ENCODE measurements at regions not wholly inside any gene's neighbourhood (a gene's known extent, or its start where the extent isn't known, plus 50 kb on each side); places are given as distances from the start of the nearest gene placed in this dataset.
"Not testable (repeated sequence)": the region's sequence is repeated elsewhere in the genome, so short reads cannot be mapped to it uniquely, and the experiment has no call there.

DNA sequence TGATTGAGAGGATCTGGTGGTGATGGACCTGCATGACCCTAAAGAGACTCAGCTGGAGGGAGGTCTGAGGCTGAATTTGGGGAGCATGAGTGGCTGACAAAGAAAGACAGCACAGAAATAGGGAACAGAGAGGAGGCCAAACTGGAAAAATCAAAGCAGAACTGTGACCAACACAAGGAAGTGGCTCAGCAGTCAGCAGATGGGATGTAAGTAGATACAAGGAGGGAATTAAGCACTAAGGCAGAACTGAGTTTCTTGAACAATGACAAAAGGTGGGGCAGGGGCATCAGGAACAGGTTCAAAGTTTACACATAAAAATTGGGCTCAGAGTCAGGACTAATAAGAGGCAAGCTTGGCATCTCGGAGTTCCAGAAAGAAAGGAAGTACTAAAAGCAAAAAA, 144.3 kb upstream of the KLF3 start:
- DNase-seq (ENCODE audit: low spot score): no peak

DNA sequence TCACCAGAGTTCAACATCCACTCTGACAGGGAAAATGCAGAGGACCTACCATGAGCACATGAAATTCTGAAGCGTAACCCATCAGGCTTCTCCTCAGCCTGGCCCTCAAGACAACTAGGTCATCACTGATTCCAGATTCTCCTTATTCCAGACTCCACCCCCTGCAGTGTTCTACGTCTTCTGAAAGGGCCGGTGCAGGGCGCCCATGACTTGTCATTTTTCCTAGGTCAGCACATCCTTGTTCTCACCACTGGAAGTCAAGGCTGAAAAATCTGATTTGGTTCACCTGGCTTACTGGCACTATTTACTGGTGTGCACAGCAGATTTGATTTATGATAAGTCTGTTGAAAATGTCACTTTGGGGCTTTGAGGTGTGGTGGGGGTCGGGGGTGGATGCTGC, 140.9 kb upstream of the KLF3 start:
- DNase-seq (ENCODE audit: low spot score): no peak

DNA sequence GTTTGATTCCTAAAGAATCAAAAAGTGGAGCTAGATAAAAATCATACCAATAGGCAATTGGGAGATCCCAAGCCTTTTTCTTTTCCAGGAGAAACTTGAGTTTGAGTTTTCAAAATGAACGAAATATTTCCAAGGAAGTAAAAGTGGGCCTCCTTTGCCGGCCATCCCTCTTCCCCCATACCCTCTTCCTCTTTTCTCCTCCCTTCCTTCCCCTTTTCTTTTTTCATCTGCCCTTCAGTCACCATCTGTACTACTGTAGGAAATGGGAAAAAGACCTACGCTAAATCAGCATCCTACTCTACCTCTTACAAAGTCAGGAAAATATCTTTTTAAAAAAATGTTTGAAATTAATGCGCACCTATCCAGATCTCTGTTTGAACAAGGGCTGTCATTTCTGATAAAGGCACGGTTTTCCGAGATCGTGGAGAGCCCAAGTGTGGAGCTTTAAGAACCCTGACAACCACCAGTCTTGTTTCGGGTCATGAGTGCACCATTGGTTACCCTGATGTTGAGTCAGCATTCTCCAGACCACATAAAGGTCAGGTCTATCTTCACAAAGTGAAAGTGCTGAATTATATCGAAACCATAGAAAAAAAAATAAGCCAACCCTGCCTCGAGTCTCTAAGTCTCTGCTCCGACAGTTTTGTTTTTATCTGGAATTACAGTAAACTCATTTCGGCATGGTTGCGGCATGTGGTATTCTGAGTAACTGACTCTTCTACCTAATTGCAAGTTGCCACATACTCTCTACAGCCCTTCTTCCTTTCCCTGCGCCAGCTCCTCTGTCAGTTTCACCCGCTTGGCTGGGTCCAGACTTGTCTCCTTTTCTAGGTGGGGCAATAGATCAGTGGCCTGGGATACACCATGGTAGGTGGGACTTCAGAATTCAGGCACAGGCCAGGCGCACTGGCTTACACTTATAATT, 140.2 kb upstream of the KLF3 start:
- peak; percentile 94 for DNase-seq (ENCODE audit: low spot score)

DNA sequence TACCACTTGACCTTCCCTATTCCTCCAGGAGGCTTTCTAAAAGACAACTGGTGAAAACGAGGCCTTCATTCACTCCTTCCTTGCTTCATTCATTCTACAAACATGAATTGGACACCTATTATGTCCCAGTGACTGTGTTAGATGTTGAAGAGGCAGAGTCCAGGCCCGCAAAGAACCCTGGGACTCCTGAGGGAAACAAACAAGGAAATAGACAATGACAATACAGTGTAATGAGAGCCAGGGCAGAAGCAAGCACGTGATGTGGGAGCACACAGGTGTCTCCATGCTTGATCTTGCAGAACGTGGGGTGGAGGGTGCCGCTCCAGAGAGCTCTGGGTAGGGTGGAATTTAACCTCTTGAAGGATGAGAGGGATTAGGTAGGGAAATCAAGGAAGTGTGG, 137.6 kb upstream of the KLF3 start:
- DNase-seq (ENCODE audit: low spot score): no peak

DNA sequence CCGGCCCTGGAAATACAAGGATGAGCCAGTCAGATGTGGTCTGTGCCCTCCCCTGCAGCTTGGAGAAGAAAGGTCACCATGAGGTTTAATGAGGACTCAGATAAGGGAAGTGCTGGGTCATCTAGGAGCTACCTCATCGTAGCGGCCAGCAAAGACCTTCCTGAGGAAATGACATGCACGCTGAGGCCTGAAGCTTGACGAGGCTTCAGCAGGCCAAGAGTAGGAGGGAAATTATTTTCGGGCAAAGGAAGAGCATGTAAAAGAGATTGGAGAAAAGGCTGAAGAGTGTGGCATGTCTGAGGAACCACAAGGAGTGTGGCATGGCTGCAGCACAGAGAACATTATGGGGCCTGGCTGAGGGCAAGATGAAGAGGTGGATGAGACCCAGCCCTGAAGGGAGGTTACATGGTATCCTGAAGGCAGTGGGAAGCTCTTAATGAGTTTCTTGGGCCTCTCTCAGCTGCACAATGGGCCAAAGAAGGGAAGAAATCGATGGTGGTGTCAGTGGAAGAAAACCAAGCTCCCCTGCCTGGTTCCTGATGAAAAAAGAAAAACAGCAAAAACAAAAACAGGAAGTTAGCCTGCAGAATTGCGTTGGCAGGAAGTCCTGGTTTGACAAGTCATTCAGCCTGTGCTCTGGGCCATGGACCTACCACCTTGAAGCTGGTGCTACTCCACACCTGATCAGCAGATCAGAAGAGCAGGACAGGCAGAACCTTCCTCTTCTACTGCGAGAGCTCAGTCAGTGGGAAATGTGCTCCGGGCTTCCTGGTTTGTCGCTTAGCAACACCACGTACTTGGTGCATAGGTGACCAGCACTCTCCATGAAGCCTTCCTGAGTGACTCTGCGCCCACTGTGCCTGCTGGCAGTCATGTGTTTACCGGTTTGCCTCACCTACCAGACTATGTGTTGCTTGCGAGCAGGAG, 134.5 kb upstream of the KLF3 start:
- peak; percentile 72 for DNase-seq (ENCODE audit: low spot score)

DNA sequence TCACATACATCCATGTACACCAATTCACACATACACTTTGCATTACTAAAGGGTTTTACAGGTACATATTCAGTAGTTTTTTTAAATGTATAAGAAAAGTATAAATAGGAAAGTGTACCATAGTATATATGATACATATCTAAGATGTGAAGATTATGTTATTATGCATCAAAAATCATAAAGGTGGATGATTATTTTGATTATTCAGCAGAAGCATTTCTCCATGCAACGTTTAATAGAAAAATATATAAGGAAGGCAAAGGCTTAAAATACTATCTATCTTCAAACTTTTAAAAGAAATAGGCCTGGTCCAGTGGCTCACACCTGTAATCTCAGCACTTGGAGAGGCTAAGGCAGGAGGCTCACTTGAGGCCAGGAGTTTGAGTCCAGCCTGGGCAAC, 133.5 kb upstream of the KLF3 start:
- DNase-seq (ENCODE audit: low spot score): no peak

DNA sequence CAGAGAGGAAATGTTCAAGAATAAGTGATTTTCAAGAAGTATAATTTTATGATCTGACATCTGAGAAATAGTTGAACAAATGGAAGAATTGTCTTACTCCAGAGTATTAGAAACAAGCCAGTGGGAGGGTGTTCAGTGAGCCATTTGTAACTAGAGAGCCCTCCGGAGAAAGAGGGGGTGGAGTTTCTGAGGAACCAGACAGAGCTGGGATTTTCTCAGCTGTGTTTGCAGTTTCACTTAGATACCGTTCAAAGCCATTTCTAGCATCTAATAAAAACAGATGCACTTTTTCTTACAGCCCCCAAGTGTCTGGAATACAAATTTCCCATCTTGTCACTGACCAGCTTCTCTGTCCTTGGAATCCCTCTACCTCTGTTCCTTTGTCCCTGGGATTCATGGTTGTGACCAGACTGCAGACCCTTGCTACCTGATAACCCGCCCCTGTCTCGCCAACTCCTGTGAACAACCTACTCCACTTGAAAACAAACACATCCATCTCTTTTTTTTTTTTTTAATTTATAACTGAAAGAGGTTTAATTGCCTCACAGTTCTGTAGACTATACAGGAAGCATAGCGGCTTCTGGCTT, 132.8 kb upstream of the KLF3 start:
- no peak for DNase-seq (ENCODE audit: low spot score)

DNA sequence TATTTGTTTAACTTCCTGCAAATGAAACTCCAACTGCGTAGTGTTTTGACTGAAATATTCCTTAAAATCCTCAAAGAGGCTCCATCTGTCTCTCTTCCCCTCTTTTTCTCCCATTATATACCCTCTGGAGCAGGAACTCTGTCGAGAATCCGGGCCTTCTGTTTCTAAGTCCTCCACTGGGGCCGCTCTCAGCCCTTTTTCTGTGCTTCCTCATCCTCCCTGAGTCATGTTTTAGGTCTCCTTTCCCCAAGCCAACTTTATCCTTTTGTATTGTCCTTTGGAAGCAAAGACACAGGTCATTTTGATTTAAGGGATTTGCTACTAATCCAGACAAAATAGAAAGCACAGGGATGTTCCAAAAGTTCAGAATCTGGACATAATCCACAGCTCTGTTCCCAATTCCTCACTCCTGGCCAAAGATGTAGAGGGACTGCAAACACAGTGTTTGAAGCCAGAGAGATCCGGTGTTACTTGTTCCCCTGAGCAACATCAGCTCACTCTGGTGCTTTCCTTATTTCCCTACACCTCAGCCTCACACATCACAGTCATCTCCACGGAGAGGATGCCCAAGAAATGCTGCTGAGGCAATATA, 131.0 kb upstream of the KLF3 start:
- DNase-seq (ENCODE audit: low spot score): no peak

DNA sequence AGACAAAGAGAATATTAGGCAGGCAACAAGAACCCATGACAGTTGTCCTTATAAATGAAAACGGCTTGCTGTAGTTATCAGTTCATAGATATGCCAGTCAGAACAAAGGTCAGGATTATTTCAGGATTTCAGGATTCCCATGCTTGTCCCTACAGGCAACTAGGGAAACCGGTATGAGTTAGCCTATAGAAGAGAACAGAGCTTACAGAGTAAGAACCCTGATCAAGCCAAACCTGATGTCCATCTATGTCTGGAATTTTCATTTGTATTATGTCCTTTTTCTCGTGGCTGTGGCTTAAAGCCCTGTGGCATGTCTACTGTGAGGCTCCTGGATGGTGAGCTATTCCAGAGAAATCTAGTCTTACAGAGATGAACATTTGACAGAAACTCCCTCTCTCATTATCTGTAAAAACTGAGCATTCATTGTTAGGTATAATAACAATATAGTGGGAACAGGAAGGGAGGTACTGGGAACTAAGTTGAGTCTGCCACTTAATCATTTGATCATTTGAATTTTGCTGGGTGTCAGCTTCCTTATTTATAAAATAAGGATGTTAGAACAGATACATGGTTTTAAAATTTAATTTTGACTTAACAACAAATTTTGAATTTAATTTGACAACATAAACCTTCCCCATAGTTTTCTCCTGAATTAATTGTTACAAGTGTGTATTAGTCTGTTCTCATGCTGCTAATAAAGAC, 129.5 kb upstream of the KLF3 start:
- DNase-seq (ENCODE audit: low spot score): no peak

DNA sequence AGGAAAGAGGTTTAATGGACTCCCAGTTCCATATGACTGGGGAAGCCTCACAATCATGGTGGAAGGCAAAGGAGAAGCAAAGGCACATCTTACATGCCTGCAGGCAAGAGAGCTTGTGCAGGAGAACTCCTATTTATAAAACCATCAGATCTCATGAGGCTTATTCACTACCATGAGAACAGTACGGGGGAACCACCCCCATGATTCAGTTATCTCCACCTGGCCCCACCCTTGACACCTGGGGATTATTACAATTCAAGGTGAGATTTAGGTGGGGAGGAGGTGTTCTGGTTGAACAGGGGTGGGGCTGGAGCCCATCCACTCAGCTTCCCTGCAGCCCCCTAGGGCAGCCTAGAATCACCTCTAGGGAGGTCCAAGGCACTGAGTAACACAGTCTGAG, 128.9 kb upstream of the KLF3 start:
- DNase-seq (ENCODE audit: low spot score): not testable (repeated sequence)

DNA sequence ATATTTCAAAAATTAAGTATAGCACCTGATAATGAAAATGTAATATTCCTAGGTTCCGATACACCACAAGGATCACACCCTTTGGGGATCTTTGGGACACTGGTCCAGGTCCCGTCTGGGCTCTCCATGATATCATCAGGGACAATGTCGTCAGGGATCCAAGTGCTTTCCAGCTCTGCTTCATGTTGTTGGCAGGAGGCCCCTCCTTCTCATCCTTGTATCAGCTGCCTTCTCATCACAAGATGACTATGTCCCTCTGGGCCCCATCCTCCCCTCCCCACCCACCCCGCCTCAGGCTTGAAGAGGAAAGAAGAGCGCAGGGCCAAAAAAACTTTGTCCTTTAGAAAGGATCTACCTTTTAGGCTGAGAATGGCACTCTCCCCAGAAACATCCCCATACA, 128.3 kb upstream of the KLF3 start:
- DNase-seq (ENCODE audit: low spot score): no peak

DNA sequence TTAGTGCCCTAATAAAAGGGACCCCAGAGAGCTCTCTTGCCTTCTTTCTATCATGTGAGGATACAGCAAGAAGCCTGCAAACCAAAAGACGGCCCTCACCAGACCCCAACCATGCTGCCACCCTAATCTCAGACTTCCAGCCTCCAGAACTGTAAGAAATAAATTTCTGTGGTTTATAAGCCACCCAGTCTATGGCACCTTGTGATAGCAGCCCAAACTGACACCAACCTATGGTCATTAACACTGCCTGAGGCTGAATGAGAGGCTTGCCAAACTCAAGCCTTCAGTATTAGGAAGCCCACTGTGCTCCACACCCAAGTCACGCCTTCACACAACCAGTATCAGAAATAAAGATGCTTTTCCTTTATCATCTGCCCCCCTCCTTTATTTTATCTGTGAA, 127.3 kb upstream of the KLF3 start:
- no peak for DNase-seq (ENCODE audit: low spot score)

DNA sequence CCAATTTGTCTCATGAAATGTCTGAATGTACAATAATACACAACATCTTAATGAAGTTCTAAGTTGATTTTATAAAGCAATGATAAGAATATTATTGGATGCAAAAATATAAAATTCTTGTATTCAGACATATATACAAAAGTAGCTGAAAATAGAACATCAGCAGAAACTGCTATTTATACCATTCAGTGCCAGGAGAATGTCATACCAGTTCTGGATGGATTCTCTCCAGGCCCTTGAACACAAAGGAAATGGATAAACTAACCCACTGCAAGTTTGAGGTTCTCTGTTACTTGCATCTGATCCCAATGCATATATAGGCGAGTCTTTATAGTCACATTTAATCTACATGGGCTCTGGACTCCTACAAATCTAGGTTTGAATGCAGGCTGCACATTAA, 126.3 kb upstream of the KLF3 start:
- DNase-seq (ENCODE audit: low spot score): no peak

DNA sequence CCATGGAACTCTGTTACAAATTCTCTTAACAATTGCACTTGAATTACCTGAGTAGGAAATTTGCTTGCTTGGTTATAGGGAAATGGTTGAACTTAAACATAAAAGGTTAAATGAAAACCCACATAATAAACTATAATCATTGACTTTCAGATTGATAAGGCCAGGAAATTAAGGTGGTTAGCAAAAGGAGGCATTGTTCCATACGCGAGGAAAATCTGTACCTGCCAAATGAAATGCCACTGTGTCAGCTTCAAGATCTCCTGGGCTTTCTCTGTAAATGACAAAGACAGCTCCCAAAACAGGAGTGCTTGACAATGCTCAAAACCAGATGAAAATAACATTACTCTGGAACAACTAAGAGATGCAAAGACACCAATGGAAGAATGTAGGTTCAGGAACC, 125.5 kb upstream of the KLF3 start:
- DNase-seq (ENCODE audit: low spot score): no peak

DNA sequence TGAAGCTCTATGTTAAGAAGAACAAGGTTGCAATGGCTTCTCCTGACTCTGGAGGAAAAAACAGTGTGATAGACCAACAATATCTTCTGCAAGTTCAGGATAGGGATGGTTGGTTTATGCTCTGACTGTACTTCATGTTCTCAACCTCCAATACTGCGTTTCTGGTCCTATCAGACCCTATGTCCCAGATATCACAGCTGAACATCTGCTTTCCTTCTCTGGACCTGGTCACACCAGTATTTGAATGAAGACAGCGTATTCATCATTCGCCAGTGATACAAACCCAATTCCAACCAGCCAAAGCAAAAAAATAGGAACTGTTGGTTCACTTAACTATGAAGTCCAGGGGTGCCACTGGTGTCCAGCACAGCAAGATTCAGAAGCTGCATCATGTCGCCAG, 124.5 kb upstream of the KLF3 start:
- no peak for DNase-seq (ENCODE audit: low spot score)

DNA sequence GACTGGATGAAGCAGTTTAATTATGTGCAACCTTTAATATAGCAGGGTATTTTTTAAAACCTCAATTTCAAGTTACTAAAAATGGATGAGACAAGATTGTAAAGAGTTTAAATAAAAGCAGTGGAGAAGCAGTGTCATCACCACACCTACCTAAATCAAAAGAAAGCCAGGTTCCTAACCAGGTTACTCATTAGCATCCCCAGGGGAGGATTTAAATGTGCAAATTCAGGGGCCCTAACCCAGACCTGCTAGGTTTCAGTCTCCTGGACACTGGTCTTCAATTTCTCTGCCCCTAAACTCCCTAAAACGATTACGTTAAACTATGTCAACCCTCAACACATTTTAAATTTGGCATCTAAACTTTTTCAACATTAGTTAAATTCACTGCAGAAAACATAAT, 116.9 kb upstream of the KLF3 start:
- no peak for DNase-seq (ENCODE audit: low spot score)

DNA sequence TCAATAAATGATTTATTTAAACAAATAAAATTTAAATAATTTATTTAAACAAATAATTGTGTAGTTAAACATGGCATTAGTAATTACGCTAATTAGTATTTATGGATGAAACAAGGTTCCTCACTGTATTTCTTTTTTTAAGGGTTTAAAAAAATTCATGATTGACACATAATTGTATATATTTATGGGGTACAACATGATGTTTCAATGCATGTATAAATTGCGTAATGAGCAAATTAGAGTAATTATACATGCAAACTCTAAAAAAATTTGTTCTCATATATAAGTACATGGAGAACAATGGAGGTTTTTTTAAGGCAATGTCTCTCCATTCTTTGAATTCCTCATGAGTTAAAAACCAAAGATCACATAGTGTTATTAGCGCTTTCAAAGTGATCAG, 115.7 kb upstream of the KLF3 start:
- no peak for DNase-seq (ENCODE audit: low spot score)

DNA sequence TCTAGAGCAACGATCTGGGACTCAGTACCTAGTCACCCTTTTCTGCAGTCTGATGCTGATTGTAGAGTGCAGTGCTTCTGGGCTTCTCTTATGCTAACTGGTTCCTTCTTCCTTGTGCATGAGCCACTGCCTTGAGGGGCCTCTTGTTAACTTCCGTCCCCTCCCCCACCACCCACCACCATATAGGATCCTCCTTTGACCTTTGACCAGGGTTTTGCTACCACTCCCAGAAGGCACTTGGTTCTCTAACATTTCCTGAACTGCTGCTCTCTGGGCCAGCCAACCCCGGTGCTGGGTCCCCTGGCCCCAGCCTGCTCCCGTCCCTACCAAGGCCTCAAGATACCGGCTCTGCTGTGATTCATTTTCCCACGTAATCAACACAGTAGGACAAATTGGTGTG, 104.6 kb upstream of the KLF3 start:
- DNase-seq (ENCODE audit: low spot score): no peak

DNA sequence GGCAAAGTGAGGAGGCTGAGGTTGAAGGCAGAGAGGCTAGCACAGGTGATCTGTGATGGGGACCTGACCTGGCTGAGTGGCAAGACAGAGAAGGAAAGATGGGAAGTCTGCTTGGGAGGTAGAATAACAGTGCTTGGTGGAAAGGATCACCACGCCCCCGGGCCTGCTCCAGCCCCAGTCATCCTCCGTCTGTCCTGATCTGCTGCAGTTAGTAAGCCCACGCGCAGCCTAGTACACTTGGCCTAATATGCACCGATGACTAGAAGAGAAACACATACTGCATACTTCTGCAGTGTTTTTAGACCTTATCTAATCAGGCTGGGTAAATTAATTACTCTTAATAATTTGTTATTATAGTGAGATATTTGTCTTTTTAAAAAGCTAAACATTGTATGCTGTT, 103.7 kb upstream of the KLF3 start:
- DNase-seq (ENCODE audit: low spot score): no peak

DNA sequence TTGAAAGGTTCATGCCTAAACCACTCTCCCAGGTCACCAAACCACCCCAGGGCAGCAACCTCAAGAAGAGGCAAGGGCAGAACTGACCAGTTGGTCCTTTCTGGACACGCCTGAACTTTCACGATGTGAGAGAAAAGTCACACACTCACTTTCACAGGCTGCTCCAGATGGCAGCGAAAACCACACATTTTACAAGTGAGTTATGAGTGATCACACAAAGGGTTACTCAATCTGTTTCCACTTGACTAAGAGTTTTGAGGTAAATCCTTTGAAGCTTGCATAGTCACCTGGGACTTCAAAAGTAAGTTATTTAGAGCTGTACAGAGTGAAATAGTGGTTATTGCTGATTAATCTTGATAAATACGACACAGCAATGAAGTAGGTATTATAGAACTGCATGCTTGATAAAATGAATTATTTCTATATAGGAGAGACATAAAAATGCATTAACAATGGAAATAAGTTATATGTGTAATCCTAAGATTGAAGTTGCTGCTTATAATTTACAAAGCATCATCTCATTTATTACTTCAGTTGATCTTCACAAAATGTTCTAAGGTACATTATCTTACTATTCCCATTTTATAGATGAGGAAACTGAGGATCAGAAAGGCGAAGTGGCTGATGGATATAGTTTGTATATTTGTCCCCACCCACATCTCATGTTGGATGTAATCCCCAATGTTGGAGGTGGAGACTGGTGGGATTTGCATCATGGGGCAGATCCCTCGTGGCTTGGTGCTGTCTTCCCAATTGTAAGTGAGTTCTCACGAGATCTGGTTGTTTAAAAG, 103.0 kb upstream of the KLF3 start:
- DNase-seq (ENCODE audit: low spot score): peak; percentile 86

DNA sequence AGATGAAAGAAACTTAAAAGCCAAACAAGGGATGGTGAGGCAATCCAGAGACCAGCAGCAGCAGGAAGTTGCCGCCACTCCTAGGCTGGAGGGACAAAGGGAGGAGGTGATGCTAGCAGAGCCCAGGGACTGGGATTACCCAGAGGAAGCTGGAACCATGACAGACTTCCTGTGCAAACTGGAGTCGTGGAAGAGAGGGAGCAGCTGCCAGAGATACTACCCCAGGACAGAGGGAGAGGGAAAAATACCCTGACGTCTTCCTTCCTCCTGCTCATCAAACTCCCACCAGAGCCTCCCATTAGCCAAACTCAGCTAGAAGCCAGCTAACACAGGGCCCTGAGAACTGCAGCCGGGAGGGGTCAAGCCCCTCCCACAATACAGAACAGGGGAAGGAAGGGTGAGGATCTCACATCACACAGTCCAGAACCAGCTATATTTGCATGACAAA, 101.2 kb upstream of the KLF3 start:
- no peak for DNase-seq (ENCODE audit: low spot score)

Measured in activated CD4-positive, alpha-beta T cell treated with anti-CD3 and anti-CD28 coated beads, Interleukin-2, Interleukin-4, amounts not matched to agents 100 ng/mL and 50 ng/mL, durations not matched to agents 16 hours and 8 hours (primary cell).